GM12891 (cell line): ENCODE measurements at regions not wholly inside any gene's neighbourhood (a gene's known extent, or its start where the extent isn't known, plus 50 kb on each side); places are given as distances from the start of the nearest gene placed in this dataset.

Experiments
- DNase-seq: peaks from one replicate; pipeline ENCODE4 v3.0.0; 2011; ENCODE audit warnings: low spot score; ENCODE audit not compliant: insufficient read length
- FAIRE-seq: peaks from 2 replicates; lab custom pipeline; 2011; peaks lifted over from hg19 to GRCh38; lab: Jason Lieb, UNC
- PAX5 ChIP-seq: IDR thresholded peaks from 2 replicates; pipeline ENCODE4 v1.6.1; 2011; ENCODE audit warnings: low read length, moderate library complexity, mild to moderate bottlenecking; ENCODE audit not compliant: insufficient read depth, severe bottlenecking
- POLR2A ChIP-seq: IDR thresholded peaks from 2 replicates; pipeline ENCODE4 v1.6.1; 2011; ENCODE audit warnings: low read depth, low read length, control low read depth
- POLR2AphosphoS5 ChIP-seq: IDR thresholded peaks from 2 replicates; pipeline ENCODE4 v1.6.1; 2011; ENCODE audit warnings: low read depth, low read length, control low read depth
- POU2F2 ChIP-seq: IDR thresholded peaks from 2 replicates; pipeline ENCODE4 v1.6.1; 2011; ENCODE audit warnings: low read depth, mild to moderate bottlenecking, control low read depth, low read length, moderate library complexity
- SPI1 ChIP-seq: IDR thresholded peaks from 2 replicates; pipeline ENCODE4 v1.6.1; 2011; ENCODE audit warnings: low read depth, low read length, control low read depth
- TAF1 ChIP-seq: IDR thresholded peaks from 2 replicates; pipeline ENCODE4 v1.6.1; 2011; ENCODE audit warnings: low read depth, low read length, control low read depth

DNA sequence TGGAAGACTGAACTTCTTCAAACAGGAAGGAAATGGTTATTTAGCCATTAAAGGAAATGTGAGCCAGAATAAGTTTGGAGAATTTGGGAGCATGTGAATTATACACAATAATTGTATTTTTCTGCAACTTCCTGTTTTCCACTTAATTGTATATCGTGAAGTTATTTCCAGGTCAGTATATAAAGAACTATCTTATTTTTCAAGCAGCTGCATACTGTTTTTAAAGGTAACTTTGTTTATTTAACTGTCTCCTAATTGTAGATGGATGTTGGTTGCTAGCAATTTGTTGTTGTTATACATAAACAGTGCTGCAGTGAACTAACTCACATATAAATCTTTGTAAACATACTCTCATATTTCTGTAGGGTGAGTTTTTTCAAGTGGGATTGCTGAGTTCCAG, 180.3 kb downstream of the HLX start:
- DNase-seq = no peak
- TF ChIP-seq PAX5 = no peak
- no peak for TF ChIP-seq POLR2AphosphoS5
- no peak for TF ChIP-seq POU2F2
- TF ChIP-seq SPI1 = no peak
- no peak for TF ChIP-seq TAF1
- TF ChIP-seq POLR2A = no peak
- no peak for FAIRE-seq

DNA sequence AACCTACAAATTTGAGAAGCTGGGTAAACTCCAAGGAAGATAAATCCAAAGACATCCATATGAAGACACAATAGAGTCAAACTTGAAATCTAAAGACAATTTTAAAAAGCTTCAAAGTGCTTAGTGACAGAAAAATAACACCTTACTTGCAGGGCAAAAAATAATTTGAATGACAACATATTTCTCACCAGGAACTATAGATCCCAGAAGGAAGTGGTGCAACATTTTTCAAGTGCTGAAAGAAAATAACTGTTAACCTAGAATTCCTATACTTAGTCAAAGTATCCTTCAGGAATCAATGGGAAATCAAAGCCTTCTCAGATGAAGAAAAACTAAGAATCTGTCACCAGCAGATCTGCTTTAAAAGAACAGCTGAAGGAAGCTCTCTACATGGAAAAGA, 184.4 kb downstream of the HLX start:
- FAIRE-seq (no peak), DNase-seq (no peak)
- TF ChIP-seq SPI1 = no peak
- no peak for TF ChIP-seq POU2F2
- TF ChIP-seq PAX5 = no peak
- TF ChIP-seq POLR2AphosphoS5 = no peak
- TF ChIP-seq TAF1 = no peak

DNA sequence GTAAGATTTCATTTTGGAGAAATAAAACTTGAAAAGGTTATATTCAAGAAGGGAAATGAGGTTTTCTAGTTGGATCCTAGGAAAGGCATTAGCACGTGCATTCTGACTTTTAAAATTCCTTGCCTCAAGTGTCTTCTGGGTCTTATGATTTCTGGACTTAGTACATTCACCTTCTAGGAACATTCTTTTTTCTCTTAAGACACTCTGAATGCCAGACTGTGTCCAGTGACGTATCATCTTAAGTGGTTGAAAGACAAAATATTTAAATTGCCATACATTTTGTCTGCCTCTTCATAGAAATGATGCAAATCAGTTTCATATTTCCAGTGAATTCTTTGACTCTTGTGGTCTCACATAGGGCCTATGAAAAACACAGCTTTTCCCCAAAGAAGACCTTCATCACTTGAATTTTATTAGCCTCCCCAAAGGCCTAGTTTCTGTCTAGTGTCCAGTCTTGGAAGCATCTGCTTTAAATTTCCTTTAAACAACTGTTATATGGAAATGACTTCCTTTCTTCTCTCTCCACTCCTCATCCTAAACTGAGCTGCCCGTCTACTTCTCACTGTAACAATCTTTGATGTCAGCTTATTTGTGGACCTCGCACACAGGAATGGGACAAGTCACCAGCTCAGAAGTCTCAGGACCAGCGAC, 187.2 kb downstream of the HLX start:
- TF ChIP-seq POU2F2 (no peak), PAX5 (no peak), POLR2AphosphoS5 (no peak), TAF1 (no peak), SPI1 (no peak), POLR2A (no peak)
- DNase-seq = no peak
- FAIRE-seq = no peak

DNA sequence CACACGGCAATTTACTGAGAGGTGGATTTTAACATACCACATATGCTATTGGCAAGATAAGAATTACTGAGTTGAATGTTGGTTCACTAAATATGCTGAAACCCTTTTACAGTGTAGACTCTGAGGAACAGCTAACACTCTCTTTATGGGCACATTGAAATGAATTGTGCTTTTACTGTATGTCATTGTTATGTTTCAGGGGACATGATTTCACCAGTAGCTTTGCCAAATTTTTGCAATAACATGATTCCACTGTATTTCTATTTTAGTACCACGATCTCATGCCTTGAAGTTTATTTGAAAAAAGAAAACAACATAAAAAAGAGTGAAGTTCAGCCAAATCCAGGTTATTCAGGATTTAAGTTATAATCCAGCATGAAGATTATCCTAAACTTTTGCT, 188.5 kb downstream of the HLX start:
- TF ChIP-seq POU2F2 (no peak), POLR2A (no peak), PAX5 (no peak), TAF1 (no peak), SPI1 (no peak), POLR2AphosphoS5 (no peak)
- FAIRE-seq (no peak), DNase-seq (no peak)

DNA sequence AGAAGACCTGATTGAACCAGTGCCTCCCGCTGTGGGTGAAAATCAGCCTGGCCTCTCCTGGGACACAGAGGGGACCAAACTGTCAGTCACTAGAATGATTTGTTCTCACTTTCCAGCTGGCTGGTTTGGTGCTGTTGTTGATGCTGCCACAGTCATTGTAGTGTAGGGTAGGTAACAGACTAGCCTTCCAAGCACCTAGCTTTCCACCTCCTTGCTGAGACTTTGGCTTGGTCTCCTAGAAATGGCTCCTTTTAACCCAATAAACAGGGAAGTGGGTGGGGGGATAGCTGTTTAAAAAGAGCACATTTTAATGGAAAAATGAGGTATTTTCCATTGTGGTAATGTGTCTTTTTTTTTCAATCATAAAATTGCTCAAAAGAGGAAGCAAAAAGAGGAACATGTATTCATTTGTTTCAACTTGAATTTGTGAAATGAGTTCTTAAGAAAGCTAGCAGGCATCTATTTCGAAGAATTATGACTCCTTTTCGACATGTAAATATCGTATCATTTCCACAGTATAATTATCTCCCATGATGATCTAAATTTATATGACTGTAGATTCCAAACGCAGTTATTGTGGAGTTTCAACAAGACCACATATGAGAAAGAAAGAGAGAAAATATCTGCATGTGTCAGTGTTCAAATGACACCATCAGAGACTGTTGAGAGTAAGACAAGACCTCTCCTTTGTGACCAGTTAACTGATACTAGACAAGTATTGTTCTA, 190.1 kb downstream of the HLX start:
- FAIRE-seq = peak; percentile 96

DNA sequence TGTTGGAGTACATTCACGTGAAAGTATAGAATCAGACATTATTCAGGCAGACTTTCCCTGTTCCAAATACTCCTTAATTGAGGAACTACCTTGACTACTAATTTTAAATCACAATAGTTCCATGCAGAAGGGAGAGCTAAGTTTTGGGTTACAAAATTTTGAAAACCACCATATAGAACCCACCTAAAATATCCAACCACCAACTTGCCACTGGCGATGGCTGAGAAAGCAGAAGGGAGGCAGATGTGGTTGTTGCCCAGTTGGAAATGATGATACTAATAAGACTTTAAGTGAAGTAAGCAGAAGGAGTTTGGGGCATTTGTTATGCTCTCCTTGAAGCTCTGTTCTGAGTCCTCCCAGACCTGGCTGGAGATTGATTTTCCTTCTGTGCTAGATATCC, 190.7 kb downstream of the HLX start:
- FAIRE-seq (no peak), DNase-seq (no peak)
- TF ChIP-seq POU2F2 (no peak), POLR2A (no peak), POLR2AphosphoS5 (no peak), SPI1 (no peak), TAF1 (no peak), PAX5 (no peak)

More for the DNA sequence above, 190.1 kb downstream of the HLX start:
- no peak for DNase-seq
- TF ChIP-seq SPI1 (peak; percentile 68), POU2F2 (0 out of 2 replicates have a peak, but pooled peaks have one; percentile 19), POLR2A (no peak), PAX5 (peak; percentile 41), POLR2AphosphoS5 (no peak), TAF1 (no peak)

DNA sequence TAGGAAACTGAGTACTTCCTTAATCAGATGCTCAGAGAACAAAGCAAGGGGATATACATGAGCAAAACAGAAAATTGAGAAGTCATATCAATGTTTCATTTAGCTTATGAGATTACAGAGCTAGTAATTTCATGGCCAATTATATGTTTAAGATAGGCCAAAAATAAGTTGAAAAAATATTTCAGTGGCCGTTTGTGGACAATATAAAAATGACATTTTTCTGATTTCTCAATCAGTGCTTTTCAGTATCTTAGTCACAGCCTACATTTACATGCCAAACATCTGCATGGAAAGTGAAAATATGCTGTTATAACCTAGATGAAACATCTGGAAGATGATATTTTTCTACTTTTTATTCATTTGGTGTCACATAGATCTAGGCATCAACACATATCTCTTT, 192.5 kb downstream of the HLX start:
- DNase-seq (no peak), FAIRE-seq (peak; percentile 33)
- TF ChIP-seq POU2F2 = no peak
- TF ChIP-seq PAX5 = no peak
- no peak for TF ChIP-seq TAF1
- TF ChIP-seq SPI1 = no peak
- TF ChIP-seq POLR2AphosphoS5 = no peak
- TF ChIP-seq POLR2A = no peak

DNA sequence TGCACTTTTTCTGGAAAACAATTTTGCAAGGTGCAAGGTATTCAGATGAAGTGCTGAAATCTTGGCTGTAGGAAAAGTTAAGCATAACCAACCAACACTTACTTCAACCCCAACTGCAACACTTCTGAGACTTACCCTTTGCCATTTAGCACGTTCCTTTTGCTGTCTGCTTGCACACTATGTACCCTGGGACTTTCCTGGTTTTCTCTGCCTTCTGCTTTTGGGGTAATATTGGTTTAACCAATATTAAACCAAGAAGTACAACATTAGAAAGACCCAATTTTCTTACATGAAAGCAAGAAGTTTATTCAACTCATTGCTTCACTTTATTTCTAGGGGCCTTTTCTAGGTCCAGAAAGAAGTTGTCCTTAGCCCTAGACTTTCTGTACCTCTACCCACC, 193.0 kb downstream of the HLX start:
- FAIRE-seq (peak; percentile 70), DNase-seq (no peak)
- no peak for TF ChIP-seq PAX5
- peak; percentile 68 for TF ChIP-seq SPI1

DNA sequence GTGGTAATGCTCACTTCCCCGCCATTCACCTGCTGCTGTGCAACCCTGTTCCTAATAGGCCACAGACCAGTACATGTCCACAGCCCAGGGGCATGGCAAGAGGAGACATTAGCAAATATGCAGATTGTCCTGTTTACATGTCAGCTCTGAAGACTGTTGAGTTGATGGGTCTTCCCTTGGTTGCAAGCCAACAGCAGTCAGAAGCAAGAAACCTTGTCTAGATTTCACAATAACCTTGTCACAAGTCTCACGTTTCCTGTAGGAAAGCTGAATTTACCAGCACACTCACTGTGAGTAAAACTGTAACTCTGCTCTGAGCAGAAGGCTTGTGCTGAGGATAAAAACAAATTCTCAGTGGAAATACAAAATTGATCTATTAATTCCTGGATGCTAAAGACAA, 195.1 kb downstream of the HLX start:
- TF ChIP-seq POLR2AphosphoS5 (no peak), POLR2A (no peak), PAX5 (no peak), SPI1 (no peak), TAF1 (no peak), POU2F2 (no peak)
- no peak for DNase-seq
- FAIRE-seq = peak; percentile 51

DNA sequence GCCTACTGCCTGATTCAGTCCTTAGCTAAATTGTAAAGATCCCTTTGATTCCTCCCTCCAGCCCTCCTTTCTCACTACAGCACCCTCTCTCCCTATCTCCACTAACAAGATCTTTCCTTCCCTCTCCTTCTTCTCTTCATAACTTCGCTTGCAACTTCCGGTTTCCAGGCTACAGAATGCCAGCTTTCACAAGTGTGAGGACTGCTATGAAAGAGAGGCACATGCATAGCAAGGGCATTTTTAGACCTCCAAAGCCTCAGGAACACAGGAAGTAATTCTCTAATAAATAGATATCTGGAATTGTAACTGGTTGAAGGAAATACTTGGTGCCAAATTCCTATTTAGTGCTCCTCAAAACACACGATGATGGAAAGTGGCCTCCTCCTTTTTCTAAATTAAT, 196.7 kb downstream of the HLX start:
- no peak for TF ChIP-seq POLR2AphosphoS5
- TF ChIP-seq PAX5 = no peak
- no peak for TF ChIP-seq POU2F2
- FAIRE-seq (no peak), DNase-seq (no peak)
